ENCODE measurements at regions not wholly inside any gene's neighbourhood (a gene's known extent, or its start where the extent isn't known, plus 50 kb on each side); places are given as distances from the start of the nearest gene placed in this dataset.
"Not testable (repeated sequence)": the region's sequence is repeated elsewhere in the genome, so short reads cannot be mapped to it uniquely, and the experiment has no call there.

DNA sequence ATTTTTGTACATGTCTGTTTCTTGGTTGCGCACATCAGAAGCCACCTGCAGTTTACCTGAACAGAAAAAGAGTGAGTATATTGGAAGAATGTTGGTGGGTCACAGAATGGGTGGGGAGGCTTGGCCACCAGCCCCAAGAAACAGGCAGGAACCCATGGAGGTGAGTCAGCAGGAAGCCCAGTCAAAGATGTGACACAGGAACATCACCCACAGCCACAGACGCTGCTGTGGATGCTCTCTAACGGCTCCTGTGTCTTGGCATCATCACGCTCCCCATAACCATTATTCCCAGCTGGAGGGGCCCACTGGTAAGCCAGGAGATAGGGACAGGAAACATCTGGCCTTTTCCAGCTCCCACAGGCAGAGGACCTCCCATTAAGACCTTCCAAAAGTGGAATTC is 94.0 kb upstream of the WSB1 start:
- H3K4me1 ChIP-seq, result no peaks in the 10 kb centered on the region
- no peak for ATAC-seq
- H3K4me3 ChIP-seq, result no peak overlapping the region
- no peaks in the 10 kb centered on the region for H3K36me3 ChIP-seq (replicated peaks in 1 of 2; ENCODE audit: insufficient read depth in 1 of 2, low read depth in 2 of 2)
- H3K27me3 ChIP-seq, result no peaks in the 10 kb centered on the region
- DNase-seq, result no peak
- intact Hi-C loops (cut with DNase I), result no loop called here
- H3K27ac ChIP-seq, result no peak overlapping the region
- 60 to 82% methylated on average over 4 of the region's 4 CpGs for WGBS, 2 donors
- H3K9me3 ChIP-seq, result no peaks in the 10 kb centered on the region
- no peak for TF ChIP-seq POLR2A (IDR thresholded peaks at IDR 0.05)
- TF ChIP-seq, protein P1, sequence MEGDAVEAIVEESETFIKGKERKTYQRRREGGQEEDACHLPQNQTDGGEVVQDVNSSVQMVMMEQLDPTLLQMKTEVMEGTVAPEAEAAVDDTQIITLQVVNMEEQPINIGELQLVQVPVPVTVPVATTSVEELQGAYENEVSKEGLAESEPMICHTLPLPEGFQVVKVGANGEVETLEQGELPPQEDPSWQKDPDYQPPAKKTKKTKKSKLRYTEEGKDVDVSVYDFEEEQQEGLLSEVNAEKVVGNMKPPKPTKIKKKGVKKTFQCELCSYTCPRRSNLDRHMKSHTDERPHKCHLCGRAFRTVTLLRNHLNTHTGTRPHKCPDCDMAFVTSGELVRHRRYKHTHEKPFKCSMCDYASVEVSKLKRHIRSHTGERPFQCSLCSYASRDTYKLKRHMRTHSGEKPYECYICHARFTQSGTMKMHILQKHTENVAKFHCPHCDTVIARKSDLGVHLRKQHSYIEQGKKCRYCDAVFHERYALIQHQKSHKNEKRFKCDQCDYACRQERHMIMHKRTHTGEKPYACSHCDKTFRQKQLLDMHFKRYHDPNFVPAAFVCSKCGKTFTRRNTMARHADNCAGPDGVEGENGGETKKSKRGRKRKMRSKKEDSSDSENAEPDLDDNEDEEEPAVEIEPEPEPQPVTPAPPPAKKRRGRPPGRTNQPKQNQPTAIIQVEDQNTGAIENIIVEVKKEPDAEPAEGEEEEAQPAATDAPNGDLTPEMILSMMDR (IDR thresholded peaks at IDR 0.05), result no peak

DNA sequence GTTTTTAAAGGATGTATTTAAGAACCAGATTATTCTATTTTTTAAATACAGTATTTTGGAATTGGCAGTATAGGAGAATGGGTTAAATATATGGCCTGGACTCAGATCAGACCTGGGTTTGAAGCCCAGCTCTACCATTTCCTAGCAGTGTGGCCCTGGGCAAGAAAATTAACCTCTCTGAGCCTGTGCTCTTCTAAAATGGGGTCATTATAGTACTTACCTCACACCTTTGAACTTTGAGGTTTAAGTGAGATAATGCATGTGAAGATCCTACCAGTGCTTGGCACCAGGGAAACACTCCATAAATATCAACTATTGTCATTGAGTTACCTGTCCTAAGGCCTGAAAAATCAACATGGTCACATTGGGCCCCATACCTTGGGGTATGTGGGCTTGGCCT is 93.4 kb upstream of the WSB1 start:
- DNase-seq (no peak), ATAC-seq (no peak)
- Histone ChIP-seq H3K27me3 (no peaks in the 10 kb centered on the region), H3K4me3 (no peak overlapping the region), H3K9me3 (no peaks in the 10 kb centered on the region), H3K4me1 (no peaks in the 10 kb centered on the region), H3K27ac (no peak overlapping the region), H3K36me3 (replicated peaks in 1 of 2; ENCODE audit: insufficient read depth in 1 of 2, low read depth in 2 of 2) (no peaks in the 10 kb centered on the region)
- TF ChIP-seq, protein P1 (IDR thresholded peaks at IDR 0.05), result no peak
- TF ChIP-seq POLR2A (IDR thresholded peaks at IDR 0.05), result no peak
- intact Hi-C loops (cut with DNase I), result no loop called here

DNA sequence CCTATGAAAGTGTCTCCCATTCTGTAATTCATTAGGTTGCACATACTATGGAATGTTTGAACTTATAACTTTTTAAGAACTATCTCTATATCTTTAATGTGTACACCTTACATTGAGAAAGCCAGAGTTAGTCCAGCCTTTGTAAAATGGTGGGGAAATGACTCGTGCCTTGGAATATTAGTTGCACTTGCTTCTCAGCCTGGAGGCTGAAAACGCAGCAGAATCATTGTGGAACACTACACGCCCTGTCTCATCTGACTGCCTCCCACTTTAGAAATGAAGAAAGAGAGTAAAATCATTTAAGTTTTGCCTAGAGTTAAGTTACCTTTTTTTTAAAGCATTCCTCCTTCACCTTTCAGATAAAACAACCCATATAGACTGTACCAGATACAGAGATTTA is 90.7 kb upstream of the WSB1 start:
- Histone ChIP-seq H3K4me3 (no peak overlapping the region), H3K36me3 (replicated peaks in 1 of 2; ENCODE audit: insufficient read depth in 1 of 2, low read depth in 2 of 2) (no peaks in the 10 kb centered on the region), H3K9me3 (no peaks in the 10 kb centered on the region), H3K27ac (no peak overlapping the region), H3K27me3 (no peaks in the 10 kb centered on the region), H3K4me1 (no peaks in the 10 kb centered on the region)
- TF ChIP-seq, protein P1 (IDR thresholded peaks at IDR 0.05), result no peak
- no peak for TF ChIP-seq POLR2A (IDR thresholded peaks at IDR 0.05)
- 60 to 64% methylated on average over 3 of the region's 3 CpGs for WGBS, 2 donors
- ATAC-seq (no peak), DNase-seq (no peak)
- intact Hi-C loops (cut with DNase I), result no loop called here

DNA sequence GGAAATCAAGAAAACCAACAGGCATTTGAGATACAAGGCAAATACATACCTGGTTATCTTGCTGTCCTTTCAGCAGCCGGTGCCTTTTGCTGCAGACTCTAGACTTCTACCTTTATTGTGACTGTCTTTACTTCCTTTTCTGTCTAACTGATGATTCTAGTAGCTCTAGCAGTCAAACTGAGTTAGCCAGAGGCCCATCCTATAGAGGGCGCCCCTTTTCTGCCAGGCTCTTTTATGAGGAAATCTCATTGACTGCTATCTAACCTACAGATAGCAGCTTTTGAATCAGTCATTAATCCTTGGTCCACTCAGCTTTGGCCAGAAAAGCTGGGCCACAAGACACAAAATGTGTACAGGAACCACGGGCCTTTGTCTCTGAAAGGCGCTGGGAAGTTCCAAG is 87.5 kb upstream of the WSB1 start:
- Histone ChIP-seq H3K27ac (no peak overlapping the region), H3K4me3 (no peak overlapping the region), H3K36me3 (replicated peaks in 1 of 2; ENCODE audit: insufficient read depth in 1 of 2, low read depth in 2 of 2) (no peaks in the 10 kb centered on the region), H3K4me1 (no peaks in the 10 kb centered on the region), H3K27me3 (no peaks in the 10 kb centered on the region), H3K9me3 (no peaks in the 10 kb centered on the region)
- intact Hi-C loops (cut with DNase I), result no loop called here
- no peak for TF ChIP-seq POLR2A (IDR thresholded peaks at IDR 0.05)
- TF ChIP-seq, protein P1 (IDR thresholded peaks at IDR 0.05), result no peak
- 36 to 49% methylated on average over 4 of the region's 4 CpGs for WGBS, 2 donors
- ATAC-seq (no peak), DNase-seq (no peak)

DNA sequence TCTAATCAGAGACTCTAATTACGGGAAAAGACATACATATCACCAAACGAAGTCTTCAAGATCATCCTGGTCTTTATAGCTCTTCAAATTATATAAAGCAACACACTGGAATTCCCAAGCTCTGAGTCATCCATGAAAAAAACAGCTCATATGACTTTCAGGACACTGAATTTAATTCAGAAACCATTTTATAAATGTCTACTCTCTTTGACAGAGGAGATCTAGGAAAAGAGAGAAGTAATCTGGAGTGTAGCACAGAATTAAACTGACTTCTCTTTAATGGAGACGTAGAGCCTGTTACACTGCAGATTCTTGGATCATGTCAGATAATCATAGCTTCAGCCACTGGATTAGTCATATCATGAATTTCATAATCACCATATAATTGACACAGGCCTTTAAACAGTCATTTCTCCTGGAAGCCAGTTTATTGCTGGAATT is 86.8 kb upstream of the WSB1 start:
- Histone ChIP-seq H3K4me3 (no peak overlapping the region), H3K9me3 (no peaks in the 10 kb centered on the region), H3K36me3 (replicated peaks in 1 of 2; ENCODE audit: insufficient read depth in 1 of 2, low read depth in 2 of 2) (no peaks in the 10 kb centered on the region), H3K27ac (no peak overlapping the region), H3K27me3 (no peaks in the 10 kb centered on the region), H3K4me1 (no peaks in the 10 kb centered on the region)
- ATAC-seq, result no peak
- 47 to 49% methylated on average over 3 of the region's 3 CpGs for WGBS, 2 donors
- TF ChIP-seq POLR2A (IDR thresholded peaks at IDR 0.05), result no peak
- TF ChIP-seq, protein P1 (IDR thresholded peaks at IDR 0.05), result no peak
- no peak for DNase-seq
- intact Hi-C loops (cut with DNase I), result no loop called here

DNA sequence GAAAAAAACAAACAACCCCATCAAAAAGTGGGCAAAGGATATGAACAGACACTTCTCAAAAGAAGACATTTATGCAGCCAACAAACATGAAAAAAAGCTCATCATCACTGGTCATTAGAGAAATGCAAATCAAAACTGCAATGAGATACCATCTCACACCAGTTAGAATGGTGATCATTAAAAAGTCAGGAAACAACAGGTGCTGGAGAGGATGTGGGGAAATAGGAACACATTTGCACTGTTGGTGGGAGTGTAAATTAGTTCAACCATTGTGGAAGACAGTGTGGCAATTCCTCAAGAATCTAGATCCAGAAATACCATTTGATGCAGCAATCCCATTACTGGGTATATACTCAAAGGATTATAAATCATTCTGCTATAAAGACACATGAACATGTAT is 85.5 kb upstream of the WSB1 start:
- H3K27ac ChIP-seq; intact Hi-C loops (cut with DNase I): not testable (repeated sequence)

More for the DNA sequence above, 85.5 kb upstream of the WSB1 start:
- DNase-seq; H3K36me3 ChIP-seq (replicated peaks in 1 of 2; ENCODE audit: insufficient read depth in 1 of 2, low read depth in 2 of 2); ATAC-seq; H3K4me1 ChIP-seq; H3K27me3 ChIP-seq; H3K4me3 ChIP-seq; H3K9me3 ChIP-seq: not testable (repeated sequence)

All from body of pancreas (tissue), 4 donors.